AG04450 (cell line): ENCODE measurements at regions not wholly inside any gene's neighbourhood (a gene's known extent, or its start where the extent isn't known, plus 50 kb on each side); places are given as distances from the start of the nearest gene placed in this dataset.

Experiments
- CTCF ChIA-PET: fragments of 300-600, 350-600 bp; formaldehyde crosslinking; extraction: SDS; loops from one replicate; lab custom pipeline; 2022; ENCODE audit warnings: antibody characterized with exemption, inconsistent platforms; lab: Charles Lee
- POLR2A ChIA-PET: fragments of 350-600 bp; formaldehyde crosslinking; extraction: SDS; loops from one replicate; lab custom pipeline; 2021; ENCODE audit warnings: antibody characterized with exemption, inconsistent platforms; lab: Yijun Ruan, JAX
- DNase-seq: peaks from one replicate; pipeline ENCODE4 v3.0.0-alpha.2; 2011; ENCODE audit warnings: low read depth, low spot score
- H3K27ac ChIP-seq: one replicate; pipeline ENCODE4 v1.5.1; 2012; ENCODE audit warnings: low read depth, low read length, control low read depth
- H3K27me3 ChIP-seq: one replicate; pipeline ENCODE4 v1.6.0; 2012; ENCODE audit warnings: low read length; ENCODE audit not compliant: control insufficient read depth, insufficient read depth
- H3K4me3 ChIP-seq: 2 replicates; pipeline ENCODE4 v1.5.1; 2011; ENCODE audit warnings: mild to moderate bottlenecking, low read depth, low read length, control low read depth
- H3K9me3 ChIP-seq: 2 replicates; pipeline ENCODE4 v1.5.1; 2012; ENCODE audit warnings: low read length; ENCODE audit not compliant: control insufficient read depth, insufficient read depth
- TF ChIP-seq, protein P1 (sequence below): IDR thresholded peaks from 2 replicates; pipeline ENCODE4 v1.5.1; 2011; ENCODE audit warnings: low read depth, low read length, control low read depth, inconsistent platforms

DNA sequence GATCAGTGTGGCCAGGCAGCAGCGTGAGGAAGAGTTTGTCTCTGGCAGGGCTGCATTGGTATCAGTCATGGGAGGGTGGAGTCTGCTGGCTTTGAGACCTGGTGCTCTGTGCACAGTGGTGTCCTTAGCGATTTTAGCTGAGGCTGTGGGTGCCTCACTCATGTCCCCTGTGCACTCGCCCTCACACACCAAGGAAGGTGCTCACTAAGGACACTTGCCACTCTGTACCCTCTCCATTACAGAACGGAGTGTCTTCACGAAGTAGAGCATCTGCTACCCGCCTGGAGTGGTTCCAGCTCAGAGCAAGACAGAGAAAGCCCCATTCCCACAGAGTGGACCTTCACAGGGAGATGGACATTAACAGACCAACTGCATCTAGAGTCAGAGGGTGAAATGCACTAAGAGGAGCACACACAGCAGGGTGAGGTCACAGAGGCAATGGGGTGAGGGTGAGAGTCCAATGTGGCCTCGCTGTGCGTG, 117.9 kb downstream of the MATN1 start:
- no peaks in the 10 kb centered on the region for H3K27me3 ChIP-seq
- POLR2A ChIA-PET: no interaction called here
- no peak overlapping the region for H3K27ac ChIP-seq
- H3K9me3 ChIP-seq: no peaks in the 10 kb centered on the region
- H3K4me3 ChIP-seq: no peak overlapping the region
- DNase-seq: no peak
- CTCF ChIA-PET: no interaction called here
- TF ChIP-seq, protein P1, sequence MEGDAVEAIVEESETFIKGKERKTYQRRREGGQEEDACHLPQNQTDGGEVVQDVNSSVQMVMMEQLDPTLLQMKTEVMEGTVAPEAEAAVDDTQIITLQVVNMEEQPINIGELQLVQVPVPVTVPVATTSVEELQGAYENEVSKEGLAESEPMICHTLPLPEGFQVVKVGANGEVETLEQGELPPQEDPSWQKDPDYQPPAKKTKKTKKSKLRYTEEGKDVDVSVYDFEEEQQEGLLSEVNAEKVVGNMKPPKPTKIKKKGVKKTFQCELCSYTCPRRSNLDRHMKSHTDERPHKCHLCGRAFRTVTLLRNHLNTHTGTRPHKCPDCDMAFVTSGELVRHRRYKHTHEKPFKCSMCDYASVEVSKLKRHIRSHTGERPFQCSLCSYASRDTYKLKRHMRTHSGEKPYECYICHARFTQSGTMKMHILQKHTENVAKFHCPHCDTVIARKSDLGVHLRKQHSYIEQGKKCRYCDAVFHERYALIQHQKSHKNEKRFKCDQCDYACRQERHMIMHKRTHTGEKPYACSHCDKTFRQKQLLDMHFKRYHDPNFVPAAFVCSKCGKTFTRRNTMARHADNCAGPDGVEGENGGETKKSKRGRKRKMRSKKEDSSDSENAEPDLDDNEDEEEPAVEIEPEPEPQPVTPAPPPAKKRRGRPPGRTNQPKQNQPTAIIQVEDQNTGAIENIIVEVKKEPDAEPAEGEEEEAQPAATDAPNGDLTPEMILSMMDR: no peak

- ChIA-PET CTCF (no interaction called here), POLR2A (no interaction called here)
- Histone ChIP-seq H3K4me3 (no peak overlapping the region), H3K27ac (no peak overlapping the region), H3K27me3 (no peaks in the 10 kb centered on the region), H3K9me3 (no peaks in the 10 kb centered on the region)
- TF ChIP-seq, protein P1: no peak
- no peak for DNase-seq
Observed at GRCh38 chr1:30604801-30605440, 118.5 kb downstream of the MATN1 start.

DNA sequence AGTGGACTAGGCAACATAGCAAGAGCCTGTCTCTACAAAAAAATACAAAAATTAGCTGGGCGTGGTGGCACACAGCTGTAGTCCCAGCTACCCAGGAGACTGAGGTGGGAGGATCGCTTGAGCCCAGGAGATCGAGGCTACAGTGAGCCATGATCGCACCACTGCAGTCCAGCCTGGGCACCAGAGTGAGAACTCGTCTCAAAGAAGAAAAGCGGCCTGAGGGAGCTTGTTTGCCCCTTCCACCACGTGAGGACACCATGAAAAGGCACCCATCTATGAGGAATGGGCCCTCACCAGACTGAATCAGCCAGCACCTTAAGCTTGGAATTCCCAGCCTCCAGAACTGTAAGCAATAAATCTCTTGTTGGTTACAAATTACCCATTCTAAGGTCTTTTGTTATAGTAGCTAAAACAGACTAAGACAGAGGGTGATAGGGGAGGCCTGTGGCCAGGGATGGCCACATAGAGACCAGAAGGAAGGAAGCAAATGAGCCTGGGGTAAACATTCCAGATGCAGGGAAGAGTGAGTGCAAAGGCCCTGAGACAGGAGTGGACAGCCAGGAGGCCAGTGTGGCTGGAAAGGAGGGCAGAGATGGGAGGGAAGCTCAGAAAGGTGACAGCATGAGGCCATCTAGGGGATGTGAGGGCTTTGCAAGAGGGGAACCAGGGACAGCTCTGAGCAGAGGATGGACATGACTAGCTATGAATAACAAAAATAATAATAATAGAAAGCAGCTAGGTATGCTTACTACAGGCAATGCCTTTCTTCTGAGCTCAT, 120.1 kb downstream of the MATN1 start:
- TF ChIP-seq, protein P1: no peak
- H3K27me3 ChIP-seq: no peaks in the 10 kb centered on the region
- ChIA-PET POLR2A (interaction anchor here (0.6 kb wide), 1 partner anchor 1295 kb away, joined by 6 read pairs; no protein-coding TSS in a partner anchor), CTCF (no interaction called here)
- no peak overlapping the region for H3K27ac ChIP-seq
- H3K9me3 ChIP-seq: no peaks in the 10 kb centered on the region
- no peak overlapping the region for H3K4me3 ChIP-seq
- DNase-seq: no peak

DNA sequence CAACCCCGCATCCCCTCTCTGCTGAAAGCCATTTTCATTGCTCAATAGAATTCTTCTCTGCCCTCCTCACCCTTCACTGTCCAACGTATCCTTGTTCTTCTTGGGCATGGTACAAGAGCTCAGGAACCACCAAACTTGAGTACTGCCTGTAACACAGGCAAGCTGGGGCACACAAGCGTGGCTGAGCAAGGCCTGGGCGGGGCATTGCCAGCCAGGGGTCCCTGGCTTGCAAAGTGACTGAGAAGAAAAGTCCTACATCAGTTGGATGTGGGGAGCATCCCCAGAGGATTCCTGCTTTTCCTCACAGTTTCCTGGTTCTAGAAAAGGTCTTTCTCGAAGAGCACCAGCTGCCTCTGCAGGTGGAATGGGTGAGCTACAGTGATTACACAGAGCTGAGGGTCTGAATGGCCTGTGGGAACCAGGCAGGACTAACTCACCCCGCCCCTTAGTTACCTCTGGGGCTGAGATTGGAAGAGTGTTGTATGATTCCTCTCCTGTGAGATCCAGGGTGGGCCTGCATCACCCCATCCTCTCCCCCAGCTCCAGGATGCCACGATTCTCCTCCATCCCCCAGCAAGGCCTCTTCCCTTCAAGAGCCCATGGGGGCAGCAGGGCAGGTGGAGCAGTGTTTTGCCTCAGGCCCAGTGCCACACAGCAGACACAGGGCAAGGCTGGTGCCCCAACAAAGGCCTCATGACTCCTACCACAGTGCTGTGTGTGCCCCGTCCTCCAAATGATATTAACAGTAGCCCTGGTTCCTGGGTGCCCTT, 121.9 kb downstream of the MATN1 start:
- ChIA-PET POLR2A (no interaction called here), CTCF (no interaction called here)
- no peaks in the 10 kb centered on the region for H3K9me3 ChIP-seq
- TF ChIP-seq, protein P1: no peak
- no peak overlapping the region for H3K27ac ChIP-seq
- H3K27me3 ChIP-seq: no peaks in the 10 kb centered on the region
- H3K4me3 ChIP-seq: no peak overlapping the region
- no peak for DNase-seq
